C4-2B (cell line): ENCODE measurements at regions not wholly inside any gene's neighbourhood (a gene's known extent, or its start where the extent isn't known, plus 50 kb on each side); places are given as distances from the start of the nearest gene placed in this dataset.

ENCODE experiments used
- ZFX ChIP-seq: fragments of 450-650 bp; IDR thresholded peaks from 2 replicates; pipeline ENCODE4 v1.6.1; 2017
- TF ChIP-seq, protein P1 (sequence below): fragments of 450-650 bp; conservative IDR thresholded peaks from 2 replicates; pipeline ENCODE4 v1.5.1; 2017; ENCODE audit warnings: mild to moderate bottlenecking

GRCh38 chr7:116395141-116395791 is 104.3 kb upstream of the CAV2 start:
- TF ChIP-seq, protein P1, sequence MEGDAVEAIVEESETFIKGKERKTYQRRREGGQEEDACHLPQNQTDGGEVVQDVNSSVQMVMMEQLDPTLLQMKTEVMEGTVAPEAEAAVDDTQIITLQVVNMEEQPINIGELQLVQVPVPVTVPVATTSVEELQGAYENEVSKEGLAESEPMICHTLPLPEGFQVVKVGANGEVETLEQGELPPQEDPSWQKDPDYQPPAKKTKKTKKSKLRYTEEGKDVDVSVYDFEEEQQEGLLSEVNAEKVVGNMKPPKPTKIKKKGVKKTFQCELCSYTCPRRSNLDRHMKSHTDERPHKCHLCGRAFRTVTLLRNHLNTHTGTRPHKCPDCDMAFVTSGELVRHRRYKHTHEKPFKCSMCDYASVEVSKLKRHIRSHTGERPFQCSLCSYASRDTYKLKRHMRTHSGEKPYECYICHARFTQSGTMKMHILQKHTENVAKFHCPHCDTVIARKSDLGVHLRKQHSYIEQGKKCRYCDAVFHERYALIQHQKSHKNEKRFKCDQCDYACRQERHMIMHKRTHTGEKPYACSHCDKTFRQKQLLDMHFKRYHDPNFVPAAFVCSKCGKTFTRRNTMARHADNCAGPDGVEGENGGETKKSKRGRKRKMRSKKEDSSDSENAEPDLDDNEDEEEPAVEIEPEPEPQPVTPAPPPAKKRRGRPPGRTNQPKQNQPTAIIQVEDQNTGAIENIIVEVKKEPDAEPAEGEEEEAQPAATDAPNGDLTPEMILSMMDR: no peak
- no peak for TF ChIP-seq ZFX
